ENCODE measurements at regions not wholly inside any gene's neighbourhood (a gene's known extent, or its start where the extent isn't known, plus 50 kb on each side); places are given as distances from the start of the nearest gene placed in this dataset.

DNA sequence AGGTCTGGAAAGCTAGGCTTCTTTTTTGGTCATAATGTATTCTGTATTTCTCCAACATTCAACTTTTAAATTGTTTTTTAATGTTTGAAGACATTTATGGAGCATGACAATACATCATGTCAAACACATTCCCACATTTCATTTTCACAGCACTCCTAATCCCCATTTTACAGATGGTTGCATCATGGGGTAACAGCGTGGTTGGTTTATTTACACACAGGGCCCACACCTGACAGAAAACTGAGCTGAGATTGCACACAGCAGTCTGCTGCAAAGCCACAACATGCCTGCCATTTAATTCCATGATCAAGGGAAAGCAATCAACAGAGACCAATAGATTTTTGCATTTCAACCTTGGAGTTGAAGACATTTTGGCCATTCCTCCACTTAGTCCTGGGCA lies 335.7 kb upstream of the MGAT5 start:
- H3K9me3 ChIP-seq (ENCODE audit: insufficient read depth, low read depth, low read length): no peaks in the 10 kb centered on the region
- no peak overlapping the region for H3K4me3 ChIP-seq (ENCODE audit: low read length)
- no peak overlapping the region for H3K9ac ChIP-seq (ENCODE audit: low read depth, low read length)
- H3K27me3 ChIP-seq (ENCODE audit: insufficient read depth, low read length): no peaks in the 10 kb centered on the region
- no peak overlapping the region for H3K27ac ChIP-seq (ENCODE audit: low read depth, low read length)
- WGBS: 98% methylated on average over 1 of the region's 1 CpG
- H3K36me3 ChIP-seq (ENCODE audit: insufficient read depth, low read length): no peaks in the 10 kb centered on the region
- no peaks in the 10 kb centered on the region for H3K4me1 ChIP-seq (ENCODE audit: insufficient read depth, low read length)

DNA sequence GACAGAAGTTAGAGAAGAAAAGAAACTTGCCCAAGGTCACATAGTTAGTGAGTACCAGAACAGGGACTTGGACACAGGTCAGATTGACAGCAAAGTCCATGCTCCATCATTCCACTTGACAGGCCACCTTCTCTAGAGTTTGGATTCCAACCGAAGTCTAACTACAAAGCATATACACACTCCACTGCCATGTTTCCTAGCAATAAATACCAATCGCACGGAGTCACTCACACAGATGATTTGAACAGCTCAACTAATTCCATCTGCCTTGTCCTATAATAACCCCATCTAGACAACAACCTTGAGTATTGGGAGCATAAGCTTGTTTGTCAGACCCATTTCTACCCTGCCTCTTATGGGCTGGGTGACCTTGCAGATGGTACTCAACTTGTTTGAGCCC lies 334.6 kb upstream of the MGAT5 start:
- 81% methylated on average over 3 of the region's 3 CpGs for WGBS
- Histone ChIP-seq H3K36me3 (ENCODE audit: insufficient read depth, low read length) (no peaks in the 10 kb centered on the region), H3K9me3 (ENCODE audit: insufficient read depth, low read depth, low read length) (no peaks in the 10 kb centered on the region), H3K4me3 (ENCODE audit: low read length) (no peak overlapping the region), H3K9ac (ENCODE audit: low read depth, low read length) (no peak overlapping the region), H3K4me1 (ENCODE audit: insufficient read depth, low read length) (no peaks in the 10 kb centered on the region), H3K27me3 (ENCODE audit: insufficient read depth, low read length) (no peaks in the 10 kb centered on the region), H3K27ac (ENCODE audit: low read depth, low read length) (no peak overlapping the region)

DNA sequence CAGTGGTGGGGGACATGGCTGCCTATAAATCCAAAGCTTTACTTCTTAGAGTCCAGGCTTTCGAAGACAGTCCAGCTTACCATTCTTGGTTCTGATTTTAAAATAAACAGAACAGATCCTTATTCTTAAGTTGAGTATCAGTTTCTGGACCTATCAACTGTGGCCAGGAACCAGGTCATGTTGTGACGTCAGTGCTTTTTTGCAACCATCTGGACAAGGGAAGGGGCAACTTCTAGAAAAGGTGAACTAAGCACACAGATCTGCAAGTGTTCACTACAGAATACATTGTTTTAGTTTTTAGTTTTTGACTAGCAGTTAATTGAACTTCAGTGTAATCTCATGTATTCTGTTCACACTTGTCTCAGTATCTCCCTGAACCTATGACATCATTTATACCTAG lies 326.0 kb upstream of the MGAT5 start:
- no peaks in the 10 kb centered on the region for H3K9me3 ChIP-seq (ENCODE audit: insufficient read depth, low read depth, low read length)
- no peaks in the 10 kb centered on the region for H3K4me1 ChIP-seq (ENCODE audit: insufficient read depth, low read length)
- no peaks in the 10 kb centered on the region for H3K27me3 ChIP-seq (ENCODE audit: insufficient read depth, low read length)
- no peak overlapping the region for H3K4me3 ChIP-seq (ENCODE audit: low read length)
- H3K9ac ChIP-seq (ENCODE audit: low read depth, low read length): no peak overlapping the region
- H3K27ac ChIP-seq (ENCODE audit: low read depth, low read length): no peak overlapping the region
- no peaks in the 10 kb centered on the region for H3K36me3 ChIP-seq (ENCODE audit: insufficient read depth, low read length)
- 94% methylated on average over 2 of the region's 2 CpGs for WGBS

- no peaks in the 10 kb centered on the region for H3K36me3 ChIP-seq (ENCODE audit: insufficient read depth, low read length)
- H3K27ac ChIP-seq (ENCODE audit: low read depth, low read length): no peak overlapping the region
- H3K9me3 ChIP-seq (ENCODE audit: insufficient read depth, low read depth, low read length): no peaks in the 10 kb centered on the region
- no peak overlapping the region for H3K4me3 ChIP-seq (ENCODE audit: low read length)
- no peaks in the 10 kb centered on the region for H3K27me3 ChIP-seq (ENCODE audit: insufficient read depth, low read length)
- WGBS: 96% methylated on average over 8 of the region's 8 CpGs
- H3K4me1 ChIP-seq (ENCODE audit: insufficient read depth, low read length): 0 out of 2 replicates have a peak, but pooled peaks cover 2% of the 10 kb centered on the region
- no peak overlapping the region for H3K9ac ChIP-seq (ENCODE audit: low read depth, low read length)
These were observed 317.8 kb upstream of the MGAT5 start for GRCh38 chr2:133936096-133936495.

DNA sequence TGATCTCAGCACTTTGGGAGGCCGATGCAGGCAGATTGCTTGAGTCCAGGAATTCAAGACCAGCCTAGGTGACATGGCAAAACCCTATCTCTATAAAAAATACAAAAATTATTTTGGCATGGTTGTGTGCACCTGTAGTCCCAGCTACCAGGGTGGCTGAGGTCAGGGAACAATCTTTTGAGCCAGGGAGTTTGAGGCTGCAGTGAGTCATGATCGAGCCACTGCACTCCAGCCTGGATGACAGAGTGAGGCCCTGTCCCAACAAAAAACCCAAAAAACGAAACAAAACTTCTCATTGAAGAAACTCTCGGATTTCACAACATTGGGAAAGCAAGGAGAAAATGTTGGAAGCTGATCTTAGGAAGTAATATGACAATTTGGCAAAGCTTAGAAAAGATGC lies 317.3 kb upstream of the MGAT5 start:
- 77% methylated on average over 2 of the region's 4 CpGs for WGBS
- no peaks in the 10 kb centered on the region for H3K9me3 ChIP-seq (ENCODE audit: insufficient read depth, low read depth, low read length)
- no peak overlapping the region for H3K9ac ChIP-seq (ENCODE audit: low read depth, low read length)

DNA sequence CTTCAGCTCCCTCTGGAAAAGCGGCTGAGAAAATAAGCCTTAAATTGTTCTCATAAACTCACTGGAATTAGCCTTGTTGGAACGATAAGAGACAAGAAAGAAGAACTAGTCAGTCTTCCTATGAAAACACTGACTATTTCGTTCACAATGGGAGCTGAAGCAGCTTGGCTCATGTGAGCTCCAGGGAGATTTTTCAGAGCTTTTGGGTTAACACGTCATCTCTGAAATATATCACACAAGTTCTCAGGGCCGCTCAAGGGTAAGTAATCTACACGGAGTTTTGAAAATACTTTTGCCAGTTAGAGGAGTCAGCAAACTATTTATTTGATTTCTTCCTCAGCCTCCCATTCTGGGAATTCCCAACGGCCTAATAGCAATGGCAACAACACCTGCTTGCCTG lies 316.2 kb upstream of the MGAT5 start:
- Histone ChIP-seq H3K36me3 (ENCODE audit: insufficient read depth, low read length) (no peaks in the 10 kb centered on the region), H3K4me1 (ENCODE audit: insufficient read depth, low read length) (0 out of 2 replicates have a peak, but pooled peaks cover 2% of the 10 kb centered on the region), H3K27me3 (ENCODE audit: insufficient read depth, low read length) (no peaks in the 10 kb centered on the region), H3K9me3 (ENCODE audit: insufficient read depth, low read depth, low read length) (no peaks in the 10 kb centered on the region), H3K9ac (ENCODE audit: low read depth, low read length) (no peak overlapping the region), H3K4me3 (ENCODE audit: low read length) (no peak overlapping the region), H3K27ac (ENCODE audit: low read depth, low read length) (no peak overlapping the region)
- 89% methylated on average over 7 of the region's 7 CpGs for WGBS

More for the DNA sequence above, 317.3 kb upstream of the MGAT5 start:
- 0 out of 2 replicates have a peak, but pooled peaks cover 2% of the 10 kb centered on the region for H3K4me1 ChIP-seq (ENCODE audit: insufficient read depth, low read length)
- H3K4me3 ChIP-seq (ENCODE audit: low read length): no peak overlapping the region
- H3K27ac ChIP-seq (ENCODE audit: low read depth, low read length): no peak overlapping the region
- H3K36me3 ChIP-seq (ENCODE audit: insufficient read depth, low read length): no peaks in the 10 kb centered on the region
- no peaks in the 10 kb centered on the region for H3K27me3 ChIP-seq (ENCODE audit: insufficient read depth, low read length)

- Histone ChIP-seq H3K27me3 (ENCODE audit: insufficient read depth, low read length) (no peaks in the 10 kb centered on the region), H3K36me3 (ENCODE audit: insufficient read depth, low read length) (no peaks in the 10 kb centered on the region), H3K9me3 (ENCODE audit: insufficient read depth, low read depth, low read length) (no peaks in the 10 kb centered on the region), H3K4me1 (ENCODE audit: insufficient read depth, low read length) (0 out of 2 replicates have a peak, but pooled peaks cover 2% of the 10 kb centered on the region), H3K9ac (ENCODE audit: low read depth, low read length) (no peak overlapping the region), H3K27ac (ENCODE audit: low read depth, low read length) (no peak overlapping the region), H3K4me3 (ENCODE audit: low read length) (no peak overlapping the region)
These were observed 313.7 kb upstream of the MGAT5 start for GRCh38 chr2:133940134-133940533.

DNA sequence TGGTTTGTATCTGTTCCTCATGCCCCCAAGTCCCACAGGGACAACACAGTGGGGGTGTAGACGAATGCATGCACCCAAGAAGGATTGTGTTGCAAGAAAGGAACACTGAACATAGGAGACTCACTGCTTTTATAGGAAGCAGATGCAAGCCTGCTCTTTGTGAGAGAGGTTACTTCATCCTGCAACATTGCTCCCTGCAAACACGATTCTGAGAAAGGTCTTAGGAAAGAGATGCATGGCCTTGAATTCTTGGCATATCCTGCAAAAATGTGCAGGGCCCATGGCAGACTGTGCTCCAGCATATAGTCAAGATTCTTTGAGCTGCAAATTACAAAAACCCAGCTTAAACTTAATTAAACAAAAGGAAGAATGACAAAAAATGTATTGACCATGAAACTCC lies 312.2 kb upstream of the MGAT5 start:
- no peaks in the 10 kb centered on the region for H3K9me3 ChIP-seq (ENCODE audit: insufficient read depth, low read depth, low read length)
- no peak overlapping the region for H3K9ac ChIP-seq (ENCODE audit: low read depth, low read length)
- H3K27ac ChIP-seq (ENCODE audit: low read depth, low read length): no peak overlapping the region
- H3K36me3 ChIP-seq (ENCODE audit: insufficient read depth, low read length): no peaks in the 10 kb centered on the region
- WGBS: 65% methylated on average over 2 of the region's 2 CpGs
- H3K4me3 ChIP-seq (ENCODE audit: low read length): no peak overlapping the region
- no peaks in the 10 kb centered on the region for H3K27me3 ChIP-seq (ENCODE audit: insufficient read depth, low read length)
- 0 out of 2 replicates have a peak, but pooled peaks cover 2% of the 10 kb centered on the region for H3K4me1 ChIP-seq (ENCODE audit: insufficient read depth, low read length)

- H3K27ac ChIP-seq (ENCODE audit: low read depth, low read length): no peak overlapping the region
- H3K27me3 ChIP-seq (ENCODE audit: insufficient read depth, low read length): no peaks in the 10 kb centered on the region
- H3K36me3 ChIP-seq (ENCODE audit: insufficient read depth, low read length): no peaks in the 10 kb centered on the region
- 93% methylated on average over 1 of the region's 1 CpG for WGBS
- H3K9ac ChIP-seq (ENCODE audit: low read depth, low read length): no peak overlapping the region
- H3K9me3 ChIP-seq (ENCODE audit: insufficient read depth, low read depth, low read length): no peaks in the 10 kb centered on the region
- H3K4me3 ChIP-seq (ENCODE audit: low read length): no peak overlapping the region
- H3K4me1 ChIP-seq (ENCODE audit: insufficient read depth, low read length): 0 out of 2 replicates have a peak, but pooled peaks cover 2% of the 10 kb centered on the region
These were observed 311.5 kb upstream of the MGAT5 start for GRCh38 chr2:133942398-133942797.

DNA sequence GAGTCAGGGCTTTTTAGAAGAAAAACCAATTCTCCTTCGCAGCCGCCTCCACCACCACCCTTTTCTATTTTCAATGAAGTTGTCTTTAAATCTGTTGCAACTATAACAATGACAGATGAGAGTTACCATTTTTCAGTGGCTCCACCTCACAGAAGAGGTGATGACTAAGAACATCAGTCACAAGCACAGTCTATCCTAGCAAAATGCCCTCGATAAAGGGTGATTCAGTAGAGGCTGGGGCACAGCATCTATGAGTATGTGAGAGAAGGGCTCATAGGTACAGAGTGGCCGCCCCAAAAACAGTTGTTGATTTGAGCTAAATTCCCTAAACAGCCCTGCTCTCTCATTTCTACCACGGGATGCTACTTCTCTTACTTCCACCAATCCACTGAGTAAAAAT lies 310.8 kb upstream of the MGAT5 start:
- H3K9ac ChIP-seq (ENCODE audit: low read depth, low read length): no peak overlapping the region
- WGBS: 96% methylated on average over 2 of the region's 5 CpGs
- no peaks in the 10 kb centered on the region for H3K36me3 ChIP-seq (ENCODE audit: insufficient read depth, low read length)
- H3K27me3 ChIP-seq (ENCODE audit: insufficient read depth, low read length): no peaks in the 10 kb centered on the region
- H3K4me1 ChIP-seq (ENCODE audit: insufficient read depth, low read length): 0 out of 2 replicates have a peak, but pooled peaks cover 2% of the 10 kb centered on the region
- no peak overlapping the region for H3K27ac ChIP-seq (ENCODE audit: low read depth, low read length)
- H3K9me3 ChIP-seq (ENCODE audit: insufficient read depth, low read depth, low read length): no peaks in the 10 kb centered on the region
- no peak overlapping the region for H3K4me3 ChIP-seq (ENCODE audit: low read length)

GRCh38 chr2:133945089-133945488 lies 308.8 kb upstream of the MGAT5 start:
- Histone ChIP-seq H3K9me3 (ENCODE audit: insufficient read depth, low read depth, low read length) (no peaks in the 10 kb centered on the region), H3K27me3 (ENCODE audit: insufficient read depth, low read length) (no peaks in the 10 kb centered on the region), H3K4me1 (ENCODE audit: insufficient read depth, low read length) (no peaks in the 10 kb centered on the region), H3K4me3 (ENCODE audit: low read length) (no peak overlapping the region), H3K9ac (ENCODE audit: low read depth, low read length) (no peak overlapping the region), H3K27ac (ENCODE audit: low read depth, low read length) (no peak overlapping the region), H3K36me3 (ENCODE audit: insufficient read depth, low read length) (no peaks in the 10 kb centered on the region)
- 97% methylated on average over 3 of the region's 3 CpGs for WGBS

- no CpG with 5 or more reads among the region's 1 CpG for WGBS
- Histone ChIP-seq H3K9ac (ENCODE audit: low read depth, low read length) (no peak overlapping the region), H3K4me3 (ENCODE audit: low read length) (no peak overlapping the region), H3K27ac (ENCODE audit: low read depth, low read length) (no peak overlapping the region), H3K27me3 (ENCODE audit: insufficient read depth, low read length) (no peaks in the 10 kb centered on the region), H3K9me3 (ENCODE audit: insufficient read depth, low read depth, low read length) (no peaks in the 10 kb centered on the region), H3K4me1 (ENCODE audit: insufficient read depth, low read length) (no peaks in the 10 kb centered on the region), H3K36me3 (ENCODE audit: insufficient read depth, low read length) (no peaks in the 10 kb centered on the region)
These were observed 306.8 kb upstream of the MGAT5 start for GRCh38 chr2:133947057-133947456.
